ENCODE measurements at regions not wholly inside any gene's neighbourhood (a gene's known extent, or its start where the extent isn't known, plus 50 kb on each side); places are given as distances from the start of the nearest gene placed in this dataset.
"Not testable (repeated sequence)": the region's sequence is repeated elsewhere in the genome, so short reads cannot be mapped to it uniquely, and the experiment has no call there.

GRCh38 chr9:7560669-7561305 is 238.8 kb downstream of the DMAC1 start:
- Histone ChIP-seq H3K9me3 (no peaks in the 10 kb centered on the region), H3K4me1 (no peaks in the 10 kb centered on the region), H3K36me3 (no peaks in the 10 kb centered on the region), H3K27ac (no peak overlapping the region), H3K27me3 (no peaks in the 10 kb centered on the region), H3K4me3 (no peak overlapping the region)
- TF ChIP-seq CTCF (IDR thresholded peaks at IDR 0.05), result no peak
- no peak for DNase-seq (ENCODE audit: low spot score in 2 of 2)
- intact Hi-C loops (cut with DNase I), result loop anchor here (10.0 kb wide), 1 partner anchor 204 kb away; no protein-coding TSS in a partner anchor

- no peak for TF ChIP-seq CTCF (IDR thresholded peaks at IDR 0.05)
- H3K36me3 ChIP-seq, result no peaks in the 10 kb centered on the region
- H3K4me3 ChIP-seq, result no peak overlapping the region
- H3K4me1 ChIP-seq, result no peaks in the 10 kb centered on the region
- no peak overlapping the region for H3K27ac ChIP-seq
- no peaks in the 10 kb centered on the region for H3K9me3 ChIP-seq
- intact Hi-C loops (cut with DNase I), result no loop called here
- H3K27me3 ChIP-seq, result no peaks in the 10 kb centered on the region
- no peak for DNase-seq (ENCODE audit: low spot score in 2 of 2)
Measured at GRCh38 chr9:7554699-7555098, 244.9 kb downstream of the DMAC1 start.

GRCh38 chr9:7552706-7553105 is 246.9 kb downstream of the DMAC1 start:
- H3K27ac ChIP-seq; H3K4me1 ChIP-seq; H3K9me3 ChIP-seq; H3K36me3 ChIP-seq; DNase-seq (ENCODE audit: low spot score in 2 of 2); H3K4me3 ChIP-seq; H3K27me3 ChIP-seq; intact Hi-C loops (cut with DNase I): not testable (repeated sequence)

GRCh38 chr9:7549249-7549648 is 250.3 kb downstream of the DMAC1 start:
- Histone ChIP-seq H3K4me3 (no peak overlapping the region), H3K4me1 (no peaks in the 10 kb centered on the region), H3K36me3 (no peaks in the 10 kb centered on the region), H3K27ac (no peak overlapping the region), H3K9me3 (no peaks in the 10 kb centered on the region), H3K27me3 (no peaks in the 10 kb centered on the region)
- DNase-seq (ENCODE audit: low spot score in 2 of 2), result no peak
- no peak for TF ChIP-seq CTCF (IDR thresholded peaks at IDR 0.05)
- intact Hi-C loops (cut with DNase I), result no loop called here

- Histone ChIP-seq H3K27ac (no peak overlapping the region), H3K4me3 (no peak overlapping the region), H3K27me3 (no peaks in the 10 kb centered on the region), H3K9me3 (no peaks in the 10 kb centered on the region), H3K4me1 (no peaks in the 10 kb centered on the region), H3K36me3 (no peaks in the 10 kb centered on the region)
- no peak for TF ChIP-seq CTCF (IDR thresholded peaks at IDR 0.05)
- no peak for DNase-seq (ENCODE audit: low spot score in 2 of 2)
- intact Hi-C loops (cut with DNase I), result no loop called here
Measured at GRCh38 chr9:7546261-7546660, 253.3 kb downstream of the DMAC1 start.

GRCh38 chr9:7545371-7546165 is 254.0 kb downstream of the DMAC1 start:
- intact Hi-C loops (cut with DNase I), result no loop called here
- Histone ChIP-seq H3K27me3 (no peaks in the 10 kb centered on the region), H3K36me3 (no peaks in the 10 kb centered on the region), H3K4me3 (no peak overlapping the region), H3K27ac (no peak overlapping the region), H3K9me3 (no peaks in the 10 kb centered on the region), H3K4me1 (no peaks in the 10 kb centered on the region)
- no peak for TF ChIP-seq CTCF (IDR thresholded peaks at IDR 0.05)
- no peak for DNase-seq (ENCODE audit: low spot score in 2 of 2)
